GM18517 (cell line): ENCODE measurements at regions not wholly inside any gene's neighbourhood (a gene's known extent, or its start where the extent isn't known, plus 50 kb on each side); places are given as distances from the start of the nearest gene placed in this dataset.
"Not testable (repeated sequence)": the region's sequence is repeated elsewhere in the genome, so short reads cannot be mapped to it uniquely, and the experiment has no call there.

Source experiments
- ATAC-seq: cut with Tn5 transposase; IDR thresholded peaks from one replicate; pipeline ENCODE4 v1.9.1; 2021; ENCODE audit warnings: mild to moderate bottlenecking, moderate library complexity; ENCODE audit not compliant: unreplicated experiment

- ATAC-seq = no peak
These were observed 56.1 kb downstream of the CAPZA3 start for GRCh38 chr12:18794000-18794399.

GRCh38 chr12:18797604-18798003 lies 59.7 kb downstream of the CAPZA3 start:
- no peak for ATAC-seq

GRCh38 chr12:18798535-18799361 lies 60.8 kb downstream of the CAPZA3 start:
- no peak for ATAC-seq

- ATAC-seq = no peak
These were observed 61.6 kb downstream of the CAPZA3 start for GRCh38 chr12:18799561-18799960.

- ATAC-seq = no peak
These were observed 67.8 kb downstream of the CAPZA3 start for GRCh38 chr12:18805516-18806248.

- no peak for ATAC-seq
These were observed 69.8 kb downstream of the CAPZA3 start for GRCh38 chr12:18807714-18808113.

- ATAC-seq = no peak
These were observed 70.3 kb downstream of the CAPZA3 start for GRCh38 chr12:18808221-18808620.

- ATAC-seq = no peak
These were observed 72.8 kb downstream of the CAPZA3 start for GRCh38 chr12:18810537-18811253.

GRCh38 chr12:18811273-18811672 lies 73.4 kb downstream of the CAPZA3 start:
- no peak for ATAC-seq

- ATAC-seq = no peak
These were observed 75.8 kb downstream of the CAPZA3 start for GRCh38 chr12:18813753-18814152.

- no peak for ATAC-seq
These were observed 80.8 kb downstream of the CAPZA3 start for GRCh38 chr12:18818579-18819268.

GRCh38 chr12:18819484-18819883 lies 81.6 kb downstream of the CAPZA3 start:
- no peak for ATAC-seq

- no peak for ATAC-seq
These were observed 85.5 kb downstream of the CAPZA3 start for GRCh38 chr12:18823461-18823860.

GRCh38 chr12:18824287-18824686 lies 86.4 kb downstream of the CAPZA3 start:
- ATAC-seq = no peak

- no peak for ATAC-seq
These were observed 87.2 kb downstream of the CAPZA3 start for GRCh38 chr12:18825138-18825537.

GRCh38 chr12:18827913-18828312 lies 90.0 kb downstream of the CAPZA3 start:
- ATAC-seq = no peak

- no peak for ATAC-seq
These were observed 90.6 kb downstream of the CAPZA3 start for GRCh38 chr12:18828483-18828882.

- no peak for ATAC-seq
These were observed 91.1 kb downstream of the CAPZA3 start for GRCh38 chr12:18828987-18829386.

- not testable (repeated sequence) for ATAC-seq
These were observed 95.0 kb downstream of the CAPZA3 start for GRCh38 chr12:18832932-18833331.

GRCh38 chr12:18837025-18837424 lies 99.1 kb downstream of the CAPZA3 start:
- ATAC-seq = no peak

GRCh38 chr12:18837505-18837904 lies 99.6 kb downstream of the CAPZA3 start:
- ATAC-seq = no peak
